ENCODE measurements at regions not wholly inside any gene's neighbourhood (a gene's known extent, or its start where the extent isn't known, plus 50 kb on each side); places are given as distances from the start of the nearest gene placed in this dataset.

DNA sequence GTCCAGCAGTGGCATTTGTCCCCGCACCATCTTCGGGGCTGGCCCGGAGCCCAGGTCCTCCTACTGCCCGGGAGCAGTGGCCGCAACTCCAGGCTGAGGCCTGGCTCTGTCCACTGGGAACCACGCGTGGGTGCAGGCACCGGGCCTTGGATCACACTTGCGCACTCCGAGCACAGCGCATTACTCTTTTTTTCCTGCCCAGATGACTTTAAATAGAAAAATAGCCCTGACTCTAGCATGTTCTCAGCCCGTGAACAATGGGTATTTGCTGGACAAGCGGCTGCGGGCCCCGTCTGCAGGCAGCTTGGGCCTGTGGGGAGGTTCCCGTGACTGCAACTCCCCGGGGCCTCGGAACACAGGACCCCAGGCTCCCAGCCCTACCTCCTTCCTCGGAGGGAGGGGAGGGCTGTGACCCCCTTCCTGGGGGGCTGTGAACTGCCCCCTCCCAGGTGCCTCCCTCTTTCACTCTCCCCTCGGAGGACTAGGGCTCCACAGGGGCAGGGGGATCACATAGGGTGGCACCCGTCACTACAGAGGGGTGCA lies 162.2 kb downstream of the TBXT start:
- Histone ChIP-seq H3K9me3 (no peaks in the 10 kb centered on the region), H3K4me1 (peaks cover 0 to 44% of the 10 kb centered on the region in 2 donors), H3K27ac (peak overlapping the region; percentile 70 to 80), H3K4me3 (peak overlapping the region; percentile 30 to 44), H3K27me3 (peaks cover 7 to 10% of the 10 kb centered on the region in 2 donors), H3K36me3 (no peaks in the 10 kb centered on the region)
- TF ChIP-seq, protein P1, sequence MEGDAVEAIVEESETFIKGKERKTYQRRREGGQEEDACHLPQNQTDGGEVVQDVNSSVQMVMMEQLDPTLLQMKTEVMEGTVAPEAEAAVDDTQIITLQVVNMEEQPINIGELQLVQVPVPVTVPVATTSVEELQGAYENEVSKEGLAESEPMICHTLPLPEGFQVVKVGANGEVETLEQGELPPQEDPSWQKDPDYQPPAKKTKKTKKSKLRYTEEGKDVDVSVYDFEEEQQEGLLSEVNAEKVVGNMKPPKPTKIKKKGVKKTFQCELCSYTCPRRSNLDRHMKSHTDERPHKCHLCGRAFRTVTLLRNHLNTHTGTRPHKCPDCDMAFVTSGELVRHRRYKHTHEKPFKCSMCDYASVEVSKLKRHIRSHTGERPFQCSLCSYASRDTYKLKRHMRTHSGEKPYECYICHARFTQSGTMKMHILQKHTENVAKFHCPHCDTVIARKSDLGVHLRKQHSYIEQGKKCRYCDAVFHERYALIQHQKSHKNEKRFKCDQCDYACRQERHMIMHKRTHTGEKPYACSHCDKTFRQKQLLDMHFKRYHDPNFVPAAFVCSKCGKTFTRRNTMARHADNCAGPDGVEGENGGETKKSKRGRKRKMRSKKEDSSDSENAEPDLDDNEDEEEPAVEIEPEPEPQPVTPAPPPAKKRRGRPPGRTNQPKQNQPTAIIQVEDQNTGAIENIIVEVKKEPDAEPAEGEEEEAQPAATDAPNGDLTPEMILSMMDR (IDR thresholded peaks at IDR 0.05): no peak
- peak; percentile 75 for DNase-seq (ENCODE audit: low spot score)

DNA sequence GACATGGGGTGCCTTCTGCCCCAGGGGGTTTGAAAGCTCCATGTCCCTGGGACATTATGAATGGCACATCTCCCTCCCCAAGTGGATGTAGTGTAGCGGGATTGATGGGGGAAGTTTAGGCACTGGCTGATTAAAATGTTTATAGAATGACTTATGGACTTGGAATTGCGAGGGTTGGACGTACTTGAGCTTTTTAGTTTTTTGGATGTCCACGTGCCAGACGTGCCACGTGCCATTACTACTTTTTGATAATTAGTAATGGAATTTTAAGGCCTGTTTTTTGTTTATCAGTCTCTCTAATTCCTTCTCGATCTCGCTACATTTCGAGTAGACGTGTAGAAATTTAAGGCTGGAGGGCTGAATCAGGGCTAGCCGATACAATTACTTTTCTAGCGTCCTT lies 162.8 kb downstream of the TBXT start:
- H3K27ac ChIP-seq: peak overlapping the region; percentile 70 to 80
- no peaks in the 10 kb centered on the region for H3K36me3 ChIP-seq
- no peaks in the 10 kb centered on the region for H3K9me3 ChIP-seq
- peak overlapping the region in 1 of 2 donors; percentile 44 for H3K4me3 ChIP-seq
- peaks cover 0 to 44% of the 10 kb centered on the region in 2 donors for H3K4me1 ChIP-seq
- H3K27me3 ChIP-seq: peaks cover 4% of the 10 kb centered on the region in 2 donors
- TF ChIP-seq, protein P1 (IDR thresholded peaks at IDR 0.05): no peak
- DNase-seq (ENCODE audit: low spot score): no peak

DNA sequence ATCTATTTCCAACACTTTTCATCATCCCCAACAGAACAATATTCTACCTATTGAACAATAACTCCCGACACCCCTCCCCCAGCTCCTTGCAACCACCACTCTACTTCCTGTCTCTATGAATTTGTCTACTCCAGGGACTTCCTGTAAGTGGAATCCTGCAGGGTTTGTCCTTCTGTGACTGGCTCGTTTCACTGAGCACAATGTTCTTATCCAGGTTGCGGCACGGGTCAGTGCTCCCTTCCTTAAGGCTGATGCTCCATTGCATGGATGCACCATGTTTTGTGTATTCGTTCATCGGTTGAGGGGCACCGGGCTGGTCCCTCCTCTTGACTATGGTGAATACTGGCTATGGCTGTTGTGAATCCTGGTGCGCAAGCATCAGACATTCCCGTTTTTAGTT lies 163.2 kb downstream of the TBXT start:
- Histone ChIP-seq H3K9me3 (no peaks in the 10 kb centered on the region), H3K36me3 (no peaks in the 10 kb centered on the region), H3K27me3 (peaks cover 0 to under 1% of the 10 kb centered on the region in 2 donors), H3K27ac (no peak overlapping the region), H3K4me3 (no peak overlapping the region), H3K4me1 (peaks cover 0 to 44% of the 10 kb centered on the region in 2 donors)
- TF ChIP-seq, protein P1 (IDR thresholded peaks at IDR 0.05): no peak
- no peak for DNase-seq (ENCODE audit: low spot score)

DNA sequence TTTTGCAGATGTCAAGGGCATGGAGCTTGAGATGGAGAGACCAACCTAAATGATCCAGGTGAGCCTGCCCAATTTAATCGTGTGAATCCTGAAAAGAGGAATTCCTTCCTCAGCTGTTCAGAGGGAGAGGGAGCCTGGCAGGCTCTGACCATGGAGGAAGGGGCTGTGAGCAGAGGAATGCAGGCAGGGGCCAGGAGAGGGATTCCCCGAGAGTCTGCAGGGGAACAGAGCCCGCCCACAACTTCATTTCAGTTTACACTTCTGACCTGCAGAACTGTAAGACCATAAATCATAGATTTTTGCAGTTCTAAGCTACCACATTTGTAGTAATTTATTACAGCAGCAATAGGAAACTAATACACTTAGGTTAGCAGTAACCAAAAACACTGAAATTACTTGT lies 164.1 kb downstream of the TBXT start:
- Histone ChIP-seq H3K36me3 (no peaks in the 10 kb centered on the region), H3K4me3 (no peak overlapping the region), H3K27ac (no peak overlapping the region), H3K4me1 (peaks cover 0 to 35% of the 10 kb centered on the region in 2 donors), H3K27me3 (no peaks in the 10 kb centered on the region), H3K9me3 (no peaks in the 10 kb centered on the region)
- no peak for DNase-seq (ENCODE audit: low spot score)
- TF ChIP-seq, protein P1 (IDR thresholded peaks at IDR 0.05): no peak

DNA sequence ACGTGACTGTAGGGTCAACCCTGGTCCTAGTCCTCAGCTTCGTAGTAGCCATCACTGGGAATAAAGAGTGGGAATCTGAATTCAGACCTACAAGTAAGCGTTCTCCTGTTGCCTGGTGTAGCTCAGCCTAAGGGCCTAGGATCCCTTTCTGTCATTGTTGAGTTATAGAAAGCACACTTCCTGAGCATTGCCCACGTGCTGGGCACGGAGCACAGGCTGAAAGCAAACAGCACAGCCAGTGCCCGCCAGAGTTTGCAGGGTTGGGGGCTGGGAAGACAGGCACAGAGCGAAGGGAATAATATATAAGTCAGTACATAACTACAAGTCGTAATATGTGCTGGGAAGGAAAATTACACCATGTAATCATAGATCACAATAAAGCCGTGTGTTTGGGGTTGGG lies 166.3 kb downstream of the TBXT start:
- H3K4me3 ChIP-seq: no peak overlapping the region
- no peaks in the 10 kb centered on the region for H3K36me3 ChIP-seq
- no peaks in the 10 kb centered on the region for H3K9me3 ChIP-seq
- no peak for DNase-seq (ENCODE audit: low spot score)
- no peak overlapping the region for H3K27ac ChIP-seq
- H3K27me3 ChIP-seq: no peaks in the 10 kb centered on the region
- TF ChIP-seq, protein P1 (IDR thresholded peaks at IDR 0.05): no peak
- peaks cover 0 to 13% of the 10 kb centered on the region in 2 donors for H3K4me1 ChIP-seq

DNA sequence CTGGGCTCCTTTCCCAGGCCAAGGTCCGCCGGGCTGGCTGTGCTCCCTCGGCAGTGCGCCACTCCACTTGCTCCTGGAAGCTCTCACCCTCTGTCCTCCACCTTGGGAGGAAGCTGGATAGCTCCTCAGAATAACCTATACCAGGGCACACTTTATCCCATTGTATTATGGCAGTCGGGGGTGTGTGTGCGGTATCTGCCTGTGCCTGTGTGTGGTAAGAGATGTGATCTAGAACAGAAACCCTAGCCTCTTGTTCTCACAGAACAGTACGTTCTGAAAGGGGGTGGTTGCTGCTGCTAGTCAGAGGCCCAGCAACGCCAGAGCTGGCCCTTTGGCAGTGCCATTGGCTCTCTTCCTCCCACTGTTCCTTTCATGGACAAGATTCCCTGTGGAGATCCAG lies 168.4 kb downstream of the TBXT start:
- TF ChIP-seq, protein P1 (IDR thresholded peaks at IDR 0.05): no peak
- no peak overlapping the region for H3K4me3 ChIP-seq
- no peak for DNase-seq (ENCODE audit: low spot score)
- no peaks in the 10 kb centered on the region for H3K36me3 ChIP-seq
- no peaks in the 10 kb centered on the region for H3K27me3 ChIP-seq
- no peaks in the 10 kb centered on the region for H3K9me3 ChIP-seq
- H3K27ac ChIP-seq: no peak overlapping the region
- no peaks in the 10 kb centered on the region for H3K4me1 ChIP-seq
